22Rv1 (cell line): ENCODE measurements at regions not wholly inside any gene's neighbourhood (a gene's known extent, or its start where the extent isn't known, plus 50 kb on each side); places are given as distances from the start of the nearest gene placed in this dataset.

Experiments
- CTCF ChIP-seq: fragments of 450-650 bp; IDR thresholded peaks from 2 replicates; pipeline ENCODE4 v1.5.1; 2017; ENCODE audit warnings: mild to moderate bottlenecking
- ZFX ChIP-seq: fragments of 450-650 bp; IDR thresholded peaks from 2 replicates; pipeline ENCODE4 v1.6.1; 2017; ENCODE audit warnings: antibody characterized with exemption, borderline replicate concordance

DNA sequence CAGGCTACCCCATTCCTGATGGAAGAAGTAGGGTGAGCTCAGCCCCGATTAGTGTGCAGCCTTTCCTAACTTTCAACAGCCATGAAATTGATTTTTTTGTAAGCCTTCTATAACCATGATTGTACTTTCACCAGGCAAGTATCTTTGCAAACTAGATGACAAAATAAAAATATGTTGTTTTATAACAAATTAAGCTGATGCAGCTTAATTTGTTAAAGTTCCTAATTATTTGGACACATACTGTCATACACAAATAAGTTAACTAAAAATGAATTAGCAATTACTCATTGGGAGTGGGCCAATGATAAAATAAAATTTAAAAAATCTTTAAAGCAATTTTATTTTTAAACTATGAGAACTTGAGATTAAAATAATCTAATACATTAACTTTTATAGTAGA lies 113.1 kb upstream of the FANCL start:
- TF ChIP-seq CTCF (no peak), ZFX (no peak)
